ENCODE measurements at regions not wholly inside any gene's neighbourhood (a gene's known extent, or its start where the extent isn't known, plus 50 kb on each side); places are given as distances from the start of the nearest gene placed in this dataset.

DNA sequence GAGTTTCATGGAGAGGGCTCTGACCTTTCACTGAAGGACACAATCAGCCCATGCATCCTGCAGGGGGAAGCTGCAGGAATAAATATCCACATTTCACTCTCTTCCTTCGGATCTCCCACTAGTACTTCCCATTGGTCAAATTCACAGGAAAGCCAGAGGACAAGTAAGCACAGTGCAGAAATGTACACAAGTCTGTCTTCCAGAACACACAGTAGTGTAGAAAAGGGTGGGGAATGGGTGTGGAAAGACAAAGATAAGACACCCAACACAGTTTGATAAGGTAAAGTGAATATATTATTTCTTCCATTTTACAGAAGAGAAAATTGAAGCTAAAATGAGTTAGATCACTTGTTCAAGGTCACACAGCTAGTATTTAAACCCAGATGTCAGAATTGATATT, 81.1 kb upstream of the PCDH19 start:
- TF ChIP-seq, protein P1, sequence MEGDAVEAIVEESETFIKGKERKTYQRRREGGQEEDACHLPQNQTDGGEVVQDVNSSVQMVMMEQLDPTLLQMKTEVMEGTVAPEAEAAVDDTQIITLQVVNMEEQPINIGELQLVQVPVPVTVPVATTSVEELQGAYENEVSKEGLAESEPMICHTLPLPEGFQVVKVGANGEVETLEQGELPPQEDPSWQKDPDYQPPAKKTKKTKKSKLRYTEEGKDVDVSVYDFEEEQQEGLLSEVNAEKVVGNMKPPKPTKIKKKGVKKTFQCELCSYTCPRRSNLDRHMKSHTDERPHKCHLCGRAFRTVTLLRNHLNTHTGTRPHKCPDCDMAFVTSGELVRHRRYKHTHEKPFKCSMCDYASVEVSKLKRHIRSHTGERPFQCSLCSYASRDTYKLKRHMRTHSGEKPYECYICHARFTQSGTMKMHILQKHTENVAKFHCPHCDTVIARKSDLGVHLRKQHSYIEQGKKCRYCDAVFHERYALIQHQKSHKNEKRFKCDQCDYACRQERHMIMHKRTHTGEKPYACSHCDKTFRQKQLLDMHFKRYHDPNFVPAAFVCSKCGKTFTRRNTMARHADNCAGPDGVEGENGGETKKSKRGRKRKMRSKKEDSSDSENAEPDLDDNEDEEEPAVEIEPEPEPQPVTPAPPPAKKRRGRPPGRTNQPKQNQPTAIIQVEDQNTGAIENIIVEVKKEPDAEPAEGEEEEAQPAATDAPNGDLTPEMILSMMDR (IDR thresholded peaks at IDR 0.05) = no peak
- no peak for TF ChIP-seq POLR2A (IDR thresholded peaks at IDR 0.05)
